ENCODE measurements at regions not wholly inside any gene's neighbourhood (a gene's known extent, or its start where the extent isn't known, plus 50 kb on each side); places are given as distances from the start of the nearest gene placed in this dataset.

GRCh38 chr6:147726342-147726741 is 217.9 kb downstream of the SAMD5 start:
- TF ChIP-seq CTCF (IDR thresholded peaks at IDR 0.05; ENCODE audit: low read length): no peak
- TF ChIP-seq EZH2 (IDR thresholded peaks at IDR 0.05; ENCODE audit: borderline replicate concordance, low read length): no peak

Measured in OCI-LY1 (cell line).